ENCODE measurements at regions not wholly inside any gene's neighbourhood (a gene's known extent, or its start where the extent isn't known, plus 50 kb on each side); places are given as distances from the start of the nearest gene placed in this dataset.

- TF ChIP-seq CLOCK (CRISPR knock-in tag; IDR thresholded peaks at IDR 0.05; ENCODE audit: borderline replicate concordance): no peak
- no peak for TF ChIP-seq RNF219 (CRISPR knock-in tag; IDR thresholded peaks at IDR 0.05)
- no peak for TF ChIP-seq BACH1 (tag; IDR thresholded peaks at IDR 0.05)
- TF ChIP-seq CEBPG (CRISPR knock-in tag; IDR thresholded peaks at IDR 0.05): no peak; the same call in 1 of the 2 replicates
- peak; percentile 94 to 95 for TF ChIP-seq CEBPG (tag; conservative IDR thresholded peaks at IDR 0.05 in 1 of 2, IDR thresholded peaks at IDR 0.05 in 1 of 2)
- peak; percentile 83 for TF ChIP-seq ATF3 (IDR thresholded peaks at IDR 0.05)
- no peak for TF ChIP-seq ATF3 (CRISPR knock-in tag; conservative IDR thresholded peaks at IDR 0.05)
- peak; percentile 50; the same call in 1 of the 2 replicates for TF ChIP-seq ZSCAN32 (CRISPR knock-in tag; IDR thresholded peaks at IDR 0.05)
- peak; percentile 34; the same call in 1 of the 2 replicates for TF ChIP-seq FOSL1 (tag; conservative IDR thresholded peaks at IDR 0.05)
- no peak for TF ChIP-seq SMARCE1 (IDR thresholded peaks at IDR 0.05)
Observed at GRCh38 chrX:38868941-38869401, 67.7 kb downstream of the MID1IP1 start (continued).
